ENCODE measurements at regions not wholly inside any gene's neighbourhood (a gene's known extent, or its start where the extent isn't known, plus 50 kb on each side); places are given as distances from the start of the nearest gene placed in this dataset.

DNA sequence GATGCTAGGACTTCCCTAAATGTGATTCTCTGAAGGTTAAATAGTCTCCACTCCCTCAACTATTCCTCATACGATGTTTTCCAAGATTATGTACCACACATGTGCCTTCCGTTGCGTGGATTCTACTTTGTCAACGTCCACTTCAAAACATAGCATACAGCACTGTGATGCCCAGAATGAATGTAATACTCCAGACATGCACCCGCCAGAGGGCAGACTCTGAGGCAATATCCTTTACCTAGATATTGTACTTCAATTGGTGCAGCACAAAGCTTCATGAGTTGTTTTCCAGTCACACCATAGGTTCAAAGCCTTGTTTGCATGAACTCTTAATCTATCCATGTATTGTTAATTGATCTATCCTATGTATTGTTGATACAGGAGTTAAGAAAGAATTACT, 201.0 kb upstream of the NABP1 start:
- Mint-ChIP-seq H3K4me3 (no peak overlapping the region), H3K9me3 (peaks cover 14% of the 10 kb centered on the region), H3K27me3 (ENCODE audit: low read depth) (peaks cover 5% of the 10 kb centered on the region), H3K4me1 (ENCODE audit: low read depth) (no peaks in the 10 kb centered on the region), H3K36me3 (ENCODE audit: insufficient read depth) (no peaks in the 10 kb centered on the region)
- ATAC-seq: no peak
- no peak for DNase-seq

DNA sequence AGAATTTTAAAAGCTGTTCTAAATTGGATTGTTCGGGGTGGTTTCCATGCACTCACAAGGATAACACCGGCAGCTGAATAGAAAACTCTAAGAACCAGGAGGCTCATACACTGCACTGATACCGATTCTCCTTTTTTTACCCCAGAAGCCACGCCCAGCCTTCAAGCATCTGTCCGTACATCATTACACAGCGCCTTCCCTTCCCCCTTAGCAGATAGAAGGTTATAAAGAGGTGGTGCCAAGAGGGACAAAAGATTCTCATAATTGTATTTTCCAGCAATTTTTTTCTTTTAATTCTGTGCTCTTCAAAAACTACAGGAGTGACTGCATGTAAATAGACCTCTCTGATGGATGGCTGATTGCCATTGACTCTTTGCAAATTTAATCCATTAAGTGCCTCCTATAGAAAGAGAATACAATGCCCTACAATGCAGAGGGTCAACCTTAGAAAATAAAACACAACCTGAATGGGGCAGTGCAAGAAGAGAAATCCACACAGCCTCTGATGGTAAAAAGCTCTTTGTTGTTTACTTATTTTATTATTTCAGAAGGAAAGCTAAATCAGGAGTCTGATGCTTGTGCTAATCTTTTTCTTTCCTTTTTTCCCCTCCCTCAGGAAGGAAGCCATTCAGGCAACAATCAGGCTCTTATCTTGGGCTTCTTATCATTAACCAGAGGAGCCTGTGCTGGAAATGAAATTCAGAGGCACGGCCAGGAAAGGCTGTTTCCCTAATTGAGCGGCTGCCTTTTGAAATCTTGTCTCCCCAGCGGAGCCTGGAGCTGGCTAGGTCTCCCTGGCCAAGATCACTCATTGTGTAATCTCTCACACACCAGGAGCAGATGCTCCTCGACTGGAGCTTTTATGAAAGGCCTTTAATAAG, 198.9 kb upstream of the NABP1 start:
- DNase-seq (no peak), ATAC-seq (no peak)
- Mint-ChIP-seq H3K4me3 (no peak overlapping the region), H3K27me3 (ENCODE audit: low read depth) (peaks cover 5% of the 10 kb centered on the region), H3K9me3 (peaks cover 26% of the 10 kb centered on the region), H3K36me3 (ENCODE audit: insufficient read depth) (no peaks in the 10 kb centered on the region), H3K4me1 (ENCODE audit: low read depth) (no peaks in the 10 kb centered on the region)

- Mint-ChIP-seq H3K4me1 (ENCODE audit: low read depth) (no peaks in the 10 kb centered on the region), H3K36me3 (ENCODE audit: insufficient read depth) (no peaks in the 10 kb centered on the region), H3K9me3 (peaks cover 26% of the 10 kb centered on the region), H3K4me3 (no peak overlapping the region), H3K27me3 (ENCODE audit: low read depth) (peaks cover 5% of the 10 kb centered on the region)
- no peak for DNase-seq
- ATAC-seq: no peak
These were observed 198.3 kb upstream of the NABP1 start for GRCh38 chr2:191479680-191480023.

- Mint-ChIP-seq H3K9me3 (peaks cover 26% of the 10 kb centered on the region), H3K4me1 (ENCODE audit: low read depth) (no peaks in the 10 kb centered on the region), H3K4me3 (no peak overlapping the region), H3K27me3 (ENCODE audit: low read depth) (peaks cover 7% of the 10 kb centered on the region), H3K36me3 (ENCODE audit: insufficient read depth) (no peaks in the 10 kb centered on the region)
- DNase-seq (no peak), ATAC-seq (no peak)
These were observed 196.4 kb upstream of the NABP1 start for GRCh38 chr2:191481305-191482070.

- Mint-ChIP-seq H3K4me3 (no peak overlapping the region), H3K36me3 (ENCODE audit: insufficient read depth) (no peaks in the 10 kb centered on the region), H3K9me3 (peaks cover 26% of the 10 kb centered on the region), H3K27me3 (ENCODE audit: low read depth) (peaks cover 4% of the 10 kb centered on the region), H3K4me1 (ENCODE audit: low read depth) (no peaks in the 10 kb centered on the region)
- ATAC-seq (no peak), DNase-seq (no peak)
These were observed 194.8 kb upstream of the NABP1 start for GRCh38 chr2:191483117-191483516.

DNA sequence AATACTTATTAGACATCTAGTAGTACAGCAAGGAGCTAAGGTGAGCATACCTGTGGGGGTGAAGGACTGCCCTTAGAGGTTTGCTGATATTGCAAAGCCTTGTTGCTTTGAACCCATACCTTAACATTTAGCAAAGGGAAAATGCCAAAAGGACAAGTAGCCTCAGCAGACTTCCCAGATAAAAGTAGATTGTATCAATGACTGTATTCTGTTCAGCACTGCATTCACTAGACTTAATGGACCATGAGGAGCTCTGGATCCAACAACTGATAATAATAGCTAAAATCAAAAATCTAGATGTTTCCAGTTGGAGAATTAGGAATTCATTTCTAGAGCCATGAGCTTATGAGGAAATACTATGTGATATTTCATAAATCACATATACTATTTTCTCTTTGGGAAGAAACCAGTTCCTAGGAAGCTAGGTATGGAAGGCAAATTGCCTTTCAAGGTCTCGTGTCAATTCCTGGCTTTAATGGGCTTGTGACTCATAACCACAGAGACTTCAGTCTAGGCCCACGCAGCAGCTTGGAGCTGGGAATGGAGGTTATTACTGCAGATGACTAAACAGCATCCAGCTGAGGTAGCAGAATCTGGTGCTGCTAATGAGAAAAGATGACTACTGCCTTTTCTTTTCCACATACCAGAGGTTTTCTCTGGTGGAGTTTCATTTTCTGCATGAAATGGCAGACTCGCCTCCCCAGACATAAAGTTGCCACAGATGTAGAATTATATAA, 191.2 kb upstream of the NABP1 start:
- Mint-ChIP-seq H3K4me3 (no peak overlapping the region), H3K27me3 (ENCODE audit: low read depth) (peaks cover 4% of the 10 kb centered on the region), H3K36me3 (ENCODE audit: insufficient read depth) (no peaks in the 10 kb centered on the region), H3K9me3 (peaks cover 14% of the 10 kb centered on the region), H3K4me1 (ENCODE audit: low read depth) (no peaks in the 10 kb centered on the region)
- ATAC-seq (peak in 1 of 2 donors; percentile 14), DNase-seq (no peak)

- no peak for DNase-seq
- H3K4me1 Mint-ChIP-seq (ENCODE audit: low read depth): no peaks in the 10 kb centered on the region
- no peak overlapping the region for H3K4me3 Mint-ChIP-seq
- H3K27me3 Mint-ChIP-seq (ENCODE audit: low read depth): peaks cover 5% of the 10 kb centered on the region
- H3K36me3 Mint-ChIP-seq (ENCODE audit: insufficient read depth): no peaks in the 10 kb centered on the region
- peaks cover 6% of the 10 kb centered on the region for H3K9me3 Mint-ChIP-seq
- no peak for ATAC-seq
These were observed 189.8 kb upstream of the NABP1 start for GRCh38 chr2:191488135-191488534.

DNA sequence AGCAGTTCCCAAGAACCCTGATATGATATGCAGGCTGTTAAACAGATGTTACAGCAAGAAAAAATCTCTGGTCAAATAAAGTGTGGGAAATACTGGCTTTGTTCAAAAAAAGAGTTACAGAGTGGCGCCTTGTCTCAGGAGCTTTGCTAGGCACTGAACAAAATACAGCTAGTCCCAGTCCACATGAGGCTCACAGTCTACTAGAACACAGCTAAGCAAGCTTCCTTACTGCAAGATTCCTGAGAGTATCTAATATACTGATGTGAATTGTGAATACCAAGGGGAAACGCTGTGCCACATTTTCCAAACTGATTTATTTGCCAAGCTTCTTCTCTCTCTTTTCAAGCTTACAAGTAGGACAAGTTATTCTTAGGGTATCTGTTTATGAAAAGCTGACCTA, 188.8 kb upstream of the NABP1 start:
- Mint-ChIP-seq H3K4me3 (no peak overlapping the region), H3K36me3 (ENCODE audit: insufficient read depth) (no peaks in the 10 kb centered on the region), H3K4me1 (ENCODE audit: low read depth) (no peaks in the 10 kb centered on the region), H3K9me3 (no peaks in the 10 kb centered on the region), H3K27me3 (ENCODE audit: low read depth) (peaks cover 10% of the 10 kb centered on the region)
- DNase-seq: no peak
- no peak for ATAC-seq

GRCh38 chr2:191496838-191497237, 181.1 kb upstream of the NABP1 start:
- Mint-ChIP-seq H3K4me3 (no peak overlapping the region), H3K27me3 (ENCODE audit: low read depth) (peaks cover 19% of the 10 kb centered on the region), H3K36me3 (ENCODE audit: insufficient read depth) (no peaks in the 10 kb centered on the region), H3K9me3 (no peaks in the 10 kb centered on the region), H3K4me1 (ENCODE audit: low read depth) (no peaks in the 10 kb centered on the region)
- ATAC-seq (no peak), DNase-seq (no peak)

- ATAC-seq: no peak
- H3K9me3 Mint-ChIP-seq: no peaks in the 10 kb centered on the region
- H3K36me3 Mint-ChIP-seq (ENCODE audit: insufficient read depth): no peaks in the 10 kb centered on the region
- peaks cover 21% of the 10 kb centered on the region for H3K27me3 Mint-ChIP-seq (ENCODE audit: low read depth)
- no peak for DNase-seq
- no peaks in the 10 kb centered on the region for H3K4me1 Mint-ChIP-seq (ENCODE audit: low read depth)
- no peak overlapping the region for H3K4me3 Mint-ChIP-seq
These were observed 180.1 kb upstream of the NABP1 start for GRCh38 chr2:191497822-191498221.

GRCh38 chr2:191499050-191499449, 178.9 kb upstream of the NABP1 start:
- Mint-ChIP-seq H3K27me3 (ENCODE audit: low read depth) (peaks cover 22% of the 10 kb centered on the region), H3K4me1 (ENCODE audit: low read depth) (no peaks in the 10 kb centered on the region), H3K9me3 (no peaks in the 10 kb centered on the region), H3K4me3 (no peak overlapping the region), H3K36me3 (ENCODE audit: insufficient read depth) (no peaks in the 10 kb centered on the region)
- no peak for DNase-seq
- no peak for ATAC-seq

DNA sequence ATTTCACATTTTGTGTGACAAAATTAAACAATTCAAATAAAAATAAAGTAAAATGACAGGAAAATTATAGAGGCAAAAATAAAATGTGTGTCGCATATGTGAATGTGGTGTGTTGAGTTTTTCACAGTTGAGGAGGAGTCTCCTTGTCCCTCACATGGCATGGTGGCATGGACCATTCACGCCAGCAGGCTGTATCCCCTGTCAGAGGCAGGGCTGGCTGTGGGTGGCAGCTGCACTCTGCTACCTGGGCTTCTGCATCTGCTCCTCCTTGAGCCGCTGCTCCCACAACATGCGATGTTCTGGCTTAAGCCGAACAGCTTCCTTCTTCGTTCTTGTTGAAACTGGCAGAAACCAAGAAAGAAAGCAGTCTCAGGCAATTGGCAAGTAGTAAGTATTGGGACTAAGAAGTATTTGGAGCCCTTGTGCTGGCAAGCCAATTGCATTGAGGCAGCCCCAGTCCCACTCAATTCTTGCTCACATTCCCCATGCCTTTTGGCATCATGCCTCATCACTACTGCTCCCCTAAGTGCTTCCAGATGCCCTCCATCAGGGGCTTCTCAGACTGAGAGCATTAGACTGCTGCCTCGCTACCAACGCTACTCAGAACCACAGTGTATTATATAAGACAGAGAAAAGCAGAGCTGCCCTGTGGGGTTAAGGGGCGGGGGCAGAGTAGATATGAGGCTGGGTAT, 177.9 kb upstream of the NABP1 start:
- H3K4me3 Mint-ChIP-seq: no peak overlapping the region
- no peaks in the 10 kb centered on the region for H3K36me3 Mint-ChIP-seq (ENCODE audit: insufficient read depth)
- no peak for DNase-seq
- no peaks in the 10 kb centered on the region for H3K4me1 Mint-ChIP-seq (ENCODE audit: low read depth)
- peaks cover 20% of the 10 kb centered on the region for H3K27me3 Mint-ChIP-seq (ENCODE audit: low read depth)
- no peaks in the 10 kb centered on the region for H3K9me3 Mint-ChIP-seq
- ATAC-seq: peak in 1 of 2 donors; percentile 18

- ATAC-seq (no peak), DNase-seq (no peak)
- Mint-ChIP-seq H3K27me3 (ENCODE audit: low read depth) (peaks cover 23% of the 10 kb centered on the region), H3K4me1 (ENCODE audit: low read depth) (no peaks in the 10 kb centered on the region), H3K36me3 (ENCODE audit: insufficient read depth) (no peaks in the 10 kb centered on the region), H3K9me3 (no peaks in the 10 kb centered on the region), H3K4me3 (no peak overlapping the region)
These were observed 177.4 kb upstream of the NABP1 start for GRCh38 chr2:191500566-191500883.

DNA sequence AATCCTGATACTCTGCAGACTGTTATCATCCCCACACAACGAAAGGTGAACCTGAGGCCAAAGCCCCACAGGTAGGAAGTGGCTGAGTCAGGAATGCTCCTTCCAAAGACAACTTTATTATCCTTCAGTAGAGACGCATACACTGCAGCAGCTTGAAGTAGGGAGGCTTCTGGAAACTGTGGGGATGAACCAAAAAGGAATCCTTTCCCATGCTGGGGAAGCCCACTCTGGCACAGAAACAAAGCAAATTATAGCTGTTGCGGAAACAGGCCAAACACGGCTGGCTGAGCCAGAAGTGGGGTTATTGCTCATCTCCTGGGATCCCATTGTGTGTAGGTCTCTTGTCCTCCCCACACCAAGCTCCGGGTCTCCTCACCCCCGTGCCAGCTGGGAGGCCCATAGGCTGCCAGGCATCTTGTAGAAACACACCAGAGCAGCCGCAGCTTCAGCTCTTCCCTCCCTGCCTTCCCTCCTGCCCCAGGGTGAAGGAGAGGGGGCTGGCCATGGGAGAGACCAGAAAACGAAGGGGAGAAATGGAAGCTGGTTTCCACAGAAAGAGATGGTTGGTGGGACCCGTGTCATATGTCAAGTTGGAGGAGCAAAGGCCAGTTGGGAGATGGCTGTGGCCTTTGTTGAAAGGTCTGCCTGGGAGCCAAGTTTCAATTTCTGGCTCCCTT, 176.9 kb upstream of the NABP1 start:
- Mint-ChIP-seq H3K4me3 (no peak overlapping the region), H3K9me3 (no peaks in the 10 kb centered on the region), H3K27me3 (ENCODE audit: low read depth) (peaks cover 24% of the 10 kb centered on the region), H3K4me1 (ENCODE audit: low read depth) (no peaks in the 10 kb centered on the region), H3K36me3 (ENCODE audit: insufficient read depth) (no peaks in the 10 kb centered on the region)
- no peak for DNase-seq
- ATAC-seq: no peak
